ENCODE measurements at regions not wholly inside any gene's neighbourhood (a gene's known extent, or its start where the extent isn't known, plus 50 kb on each side); places are given as distances from the start of the nearest gene placed in this dataset.

DNA sequence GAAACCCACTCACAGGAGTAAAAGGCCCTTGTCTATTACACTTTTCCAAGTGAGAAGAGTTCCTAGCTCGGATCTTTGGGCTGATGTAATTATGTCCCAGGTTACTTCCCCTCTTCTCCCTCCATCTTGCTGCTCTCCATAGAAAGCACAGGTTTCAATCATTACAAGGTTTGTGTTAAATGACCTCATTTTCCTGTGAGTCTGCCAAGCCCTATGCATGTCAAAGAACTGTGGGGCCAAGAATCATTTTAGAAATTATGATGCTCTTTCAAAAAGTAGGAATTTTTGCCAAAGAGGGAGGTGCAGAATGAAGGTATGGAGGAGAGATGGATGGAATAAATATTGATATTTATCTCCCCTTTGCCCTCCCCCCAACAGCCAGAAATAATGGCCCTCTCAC is 129.3 kb upstream of the TPM1 start:
- peak overlapping the region; percentile 8 for H3K27ac Mint-ChIP-seq (ENCODE audit: unreplicated experiment)

GRCh38 chr15:62914461-62915079 is 128.0 kb upstream of the TPM1 start:
- Histone ChIP-seq H3K9ac (ENCODE audit: low read length) (no peak overlapping the region), H3K27me3 (ENCODE audit: insufficient read depth, low read length) (no peaks in the 10 kb centered on the region), H3K4me3 (ENCODE audit: insufficient read depth, low read depth, low read length) (no peak overlapping the region), H3K4me2 (ENCODE audit: low read length) (no peak overlapping the region), H3K36me3 (ENCODE audit: insufficient read depth, low read length) (no peaks in the 10 kb centered on the region), H3K27ac (ENCODE audit: low read depth, low read length) (no peak overlapping the region), H3K4me1 (ENCODE audit: insufficient read depth, low read length) (no peaks in the 10 kb centered on the region), H3K9me3 (ENCODE audit: insufficient read depth, low read depth, low read length) (no peaks in the 10 kb centered on the region), H4K20me1 (ENCODE audit: insufficient read depth, low read length) (no peaks in the 10 kb centered on the region), H3K79me2 (ENCODE audit: insufficient read depth, low read length) (no peaks in the 10 kb centered on the region), H2AFZ (ENCODE audit: low read depth, low read length) (no peak overlapping the region)
- Mint-ChIP-seq H3K4me3 (ENCODE audit: unreplicated experiment) (no peak overlapping the region), H3K4me1 (ENCODE audit: low read depth, unreplicated experiment) (peaks cover 30% of the 10 kb centered on the region), H3K9me3 (ENCODE audit: unreplicated experiment) (peaks cover 2% of the 10 kb centered on the region), H3K36me3 (ENCODE audit: low read depth, unreplicated experiment) (peaks cover 2% of the 10 kb centered on the region), H3K27me3 (ENCODE audit: low read depth, unreplicated experiment) (no peaks in the 10 kb centered on the region), H3K27ac (ENCODE audit: unreplicated experiment) (no peak overlapping the region)
- TF ChIP-seq CTCF (IDR thresholded peaks at IDR 0.05; ENCODE audit: insufficient read depth, low read depth, low read length) (no peak), EZH2 (IDR thresholded peaks at IDR 0.05; ENCODE audit: insufficient read depth, low read length) (no peak)
- no peak for DNase-seq (ENCODE audit: low read depth)
- FAIRE-seq, result no peak

More for the DNA sequence above, 129.3 kb upstream of the TPM1 start:
- no peaks in the 10 kb centered on the region for H3K79me2 ChIP-seq (ENCODE audit: insufficient read depth, low read length)
- no peak for DNase-seq (ENCODE audit: low read depth)
- Mint-ChIP-seq H3K4me3 (ENCODE audit: unreplicated experiment) (no peak overlapping the region), H3K4me1 (ENCODE audit: low read depth, unreplicated experiment) (peaks cover 30% of the 10 kb centered on the region), H3K36me3 (ENCODE audit: low read depth, unreplicated experiment) (peaks cover 2% of the 10 kb centered on the region), H3K9me3 (ENCODE audit: unreplicated experiment) (peaks cover 2% of the 10 kb centered on the region), H3K27me3 (ENCODE audit: low read depth, unreplicated experiment) (no peaks in the 10 kb centered on the region)
- no peak overlapping the region for H2AFZ ChIP-seq (ENCODE audit: low read depth, low read length)
- H3K27ac ChIP-seq (ENCODE audit: low read depth, low read length), result no peak overlapping the region
- no peaks in the 10 kb centered on the region for H3K4me1 ChIP-seq (ENCODE audit: insufficient read depth, low read length)
- H3K27me3 ChIP-seq (ENCODE audit: insufficient read depth, low read length), result no peaks in the 10 kb centered on the region
- no peak overlapping the region for H3K4me2 ChIP-seq (ENCODE audit: low read length)
- no peak for FAIRE-seq
- H3K4me3 ChIP-seq (ENCODE audit: insufficient read depth, low read depth, low read length), result no peak overlapping the region
- H3K9me3 ChIP-seq (ENCODE audit: insufficient read depth, low read depth, low read length), result no peaks in the 10 kb centered on the region
- no peak for TF ChIP-seq CTCF (IDR thresholded peaks at IDR 0.05; ENCODE audit: insufficient read depth, low read depth, low read length)
- no peak for TF ChIP-seq EZH2 (IDR thresholded peaks at IDR 0.05; ENCODE audit: insufficient read depth, low read length)
- H3K36me3 ChIP-seq (ENCODE audit: insufficient read depth, low read length), result no peaks in the 10 kb centered on the region
- no peaks in the 10 kb centered on the region for H4K20me1 ChIP-seq (ENCODE audit: insufficient read depth, low read length)
- no peak overlapping the region for H3K9ac ChIP-seq (ENCODE audit: low read length)

- Mint-ChIP-seq H3K27ac (ENCODE audit: unreplicated experiment) (peak overlapping the region; percentile 62), H3K27me3 (ENCODE audit: low read depth, unreplicated experiment) (no peaks in the 10 kb centered on the region), H3K4me1 (ENCODE audit: low read depth, unreplicated experiment) (peaks cover 24% of the 10 kb centered on the region), H3K4me3 (ENCODE audit: unreplicated experiment) (no peak overlapping the region), H3K36me3 (ENCODE audit: low read depth, unreplicated experiment) (peaks cover 2% of the 10 kb centered on the region), H3K9me3 (ENCODE audit: unreplicated experiment) (no peaks in the 10 kb centered on the region)
- Histone ChIP-seq H3K36me3 (ENCODE audit: insufficient read depth, low read length) (no peaks in the 10 kb centered on the region), H3K79me2 (ENCODE audit: insufficient read depth, low read length) (no peaks in the 10 kb centered on the region), H2AFZ (ENCODE audit: low read depth, low read length) (peak overlapping the region; percentile 12), H4K20me1 (ENCODE audit: insufficient read depth, low read length) (no peaks in the 10 kb centered on the region), H3K9ac (ENCODE audit: low read length) (no peak overlapping the region), H3K9me3 (ENCODE audit: insufficient read depth, low read depth, low read length) (no peaks in the 10 kb centered on the region), H3K27me3 (ENCODE audit: insufficient read depth, low read length) (no peaks in the 10 kb centered on the region), H3K4me3 (ENCODE audit: insufficient read depth, low read depth, low read length) (no peak overlapping the region), H3K4me1 (ENCODE audit: insufficient read depth, low read length) (no peaks in the 10 kb centered on the region), H3K27ac (ENCODE audit: low read depth, low read length) (no peak overlapping the region), H3K4me2 (ENCODE audit: low read length) (no peak overlapping the region)
- no peak for FAIRE-seq
- TF ChIP-seq CTCF (IDR thresholded peaks at IDR 0.05; ENCODE audit: insufficient read depth, low read depth, low read length) (no peak), EZH2 (IDR thresholded peaks at IDR 0.05; ENCODE audit: insufficient read depth, low read length) (no peak)
- DNase-seq (ENCODE audit: low read depth), result peak; percentile 53
Measured at GRCh38 chr15:62920682-62921502, 121.7 kb upstream of the TPM1 start.
